K562 (cell line): ENCODE measurements at regions not wholly inside any gene's neighbourhood (a gene's known extent, or its start where the extent isn't known, plus 50 kb on each side); places are given as distances from the start of the nearest gene placed in this dataset.

Source experiments
- CTCF ChIP-seq, 3 experiments: IDR thresholded peaks in 2 of 3; conservative IDR thresholded peaks in 1 of 3; 2 replicates each; pipeline ENCODE4 v1.5.1; 2011 to 2012; ENCODE audit warnings: low read length in 3 of 3, mild to moderate bottlenecking in 3 of 3, control low read depth in 2 of 3, improper control_type of control experiment in 1 of 3, inconsistent platforms in 1 of 3, low read depth in 1 of 3, mixed read lengths in 1 of 3, moderate library complexity in 1 of 3; ENCODE audit not compliant: insufficient read depth in 2 of 3
- ELF2 ChIP-seq: fragments of 250-450 bp; sonication (Bioruptor Pico); IDR thresholded peaks from 2 replicates; pipeline ENCODE4 v1.5.0; 2021; ENCODE audit warnings: mild to moderate bottlenecking
- HMG20A ChIP-seq: fragments of 450-650 bp; formaldehyde crosslinking; conservative IDR thresholded peaks from 2 replicates; pipeline ENCODE4 v1.4.0; 2020; ENCODE audit warnings: mild to moderate bottlenecking, mixed read lengths
- RB1 ChIP-seq: fragments of 450-650 bp; IDR thresholded peaks from 2 replicates; pipeline ENCODE4 v1.6.1; 2017; ENCODE audit warnings: low read depth, mild to moderate bottlenecking
- ZKSCAN1 ChIP-seq: fragments of 150-350 bp; IDR thresholded peaks from 2 replicates; pipeline ENCODE4 v1.6.1; 2016; ENCODE audit warnings: low read depth, low read length
- ZNF324 ChIP-seq: fragments of 250-450 bp; sonication (Bioruptor Pico); IDR thresholded peaks from 2 replicates; pipeline ENCODE4 v1.4.0; 2020; ENCODE audit warnings: mild to moderate bottlenecking
- ZNF431 ChIP-seq: sonication (generic); formaldehyde crosslinking; IDR thresholded peaks from 2 replicates; pipeline ENCODE4 v1.8.0; 2022; ENCODE audit warnings: mild to moderate bottlenecking, missing genetic modification reagents

GRCh38 chr20:57788936-57789613 is 79.3 kb upstream of the PMEPA1 start:
- no peak for TF ChIP-seq CTCF (IDR thresholded peaks at IDR 0.05 in 2 of 3, conservative IDR thresholded peaks at IDR 0.05 in 1 of 3; ENCODE audit: insufficient read depth in 2 of 3, low read depth in 1 of 3, low read length in 3 of 3)
- TF ChIP-seq ZKSCAN1: no peak
- TF ChIP-seq ZNF431 (CRISPR knock-in tag): no peak
- no peak for TF ChIP-seq HMG20A (CRISPR knock-in tag)
- no peak for TF ChIP-seq RB1
- no peak for TF ChIP-seq ZNF324 (CRISPR knock-in tag)
- no peak for TF ChIP-seq ELF2 (CRISPR knock-in tag)
